ENCODE measurements at regions not wholly inside any gene's neighbourhood (a gene's known extent, or its start where the extent isn't known, plus 50 kb on each side); places are given as distances from the start of the nearest gene placed in this dataset.

DNA sequence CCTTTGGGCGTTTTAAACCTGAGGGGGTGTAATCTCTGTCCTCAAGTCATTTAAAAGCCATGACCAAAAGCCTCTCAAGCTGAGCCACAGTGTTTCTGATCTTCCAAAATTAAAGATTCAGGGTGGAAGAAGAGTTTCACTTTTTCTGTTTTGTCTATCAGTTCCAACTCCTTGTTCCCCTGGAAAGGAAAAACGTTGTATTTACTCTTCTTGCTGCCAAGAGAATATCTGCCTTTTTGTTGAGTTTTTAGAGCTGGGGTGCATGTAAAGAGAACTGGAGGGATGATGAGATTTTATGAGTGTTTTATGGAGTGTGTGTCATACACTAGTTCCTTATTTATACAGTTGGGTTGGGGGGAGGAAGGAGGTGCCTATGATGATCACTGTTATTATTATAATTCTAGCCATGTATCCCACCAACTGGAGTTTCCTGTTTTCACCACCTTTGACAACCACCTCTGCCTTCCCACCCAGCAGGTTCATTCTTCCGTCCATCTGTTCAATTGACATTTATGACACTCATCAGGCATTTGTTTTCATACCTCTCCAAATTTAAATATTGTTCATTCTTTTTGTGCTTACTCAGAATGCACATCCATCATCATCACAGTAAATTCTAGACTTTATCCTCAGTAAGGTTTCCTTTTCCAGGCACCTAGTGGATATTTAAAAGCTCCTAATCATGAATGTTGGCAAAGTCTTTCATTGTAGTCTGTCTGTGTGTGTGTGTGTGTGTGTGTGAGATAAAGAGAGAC lies 97.9 kb upstream of the MPDZ start:
- H3K36me3 Mint-ChIP-seq (ENCODE audit: low read depth, unreplicated experiment), result no peaks in the 10 kb centered on the region
- no peak for TF ChIP-seq CTCF (IDR thresholded peaks at IDR 0.05; ENCODE audit: unreplicated experiment)
- H3K4me1 Mint-ChIP-seq (ENCODE audit: unreplicated experiment), result no peaks in the 10 kb centered on the region
- DNase-seq (ENCODE audit: low spot score), result no peak
- H3K4me3 Mint-ChIP-seq (ENCODE audit: unreplicated experiment), result no peak overlapping the region
- peaks cover 3% of the 10 kb centered on the region for H3K27me3 Mint-ChIP-seq (ENCODE audit: unreplicated experiment)
- H3K9me3 Mint-ChIP-seq (ENCODE audit: unreplicated experiment), result no peaks in the 10 kb centered on the region
- H3K27ac Mint-ChIP-seq (ENCODE audit: unreplicated experiment), result no peak overlapping the region

DNA sequence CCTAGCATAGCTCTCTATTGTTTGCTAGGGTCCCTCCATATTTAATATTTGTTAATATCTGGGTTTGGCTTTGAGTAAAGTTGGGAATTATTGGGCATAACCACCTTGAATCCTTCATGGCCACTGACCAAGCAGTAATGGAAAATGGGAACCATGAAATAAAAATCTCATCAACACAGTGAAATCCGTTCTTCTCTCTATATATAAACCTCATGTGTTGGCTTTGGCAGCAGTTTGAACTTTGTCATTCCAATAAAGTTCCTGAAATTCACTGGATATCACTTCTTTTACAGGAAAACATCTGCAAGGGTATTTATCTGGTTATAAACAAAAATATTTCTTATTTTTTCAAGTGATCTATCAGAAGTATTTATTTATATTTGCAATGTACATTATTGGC lies 93.0 kb upstream of the MPDZ start:
- H3K9me3 Mint-ChIP-seq (ENCODE audit: unreplicated experiment), result no peaks in the 10 kb centered on the region
- H3K36me3 Mint-ChIP-seq (ENCODE audit: low read depth, unreplicated experiment), result no peaks in the 10 kb centered on the region
- peaks cover 6% of the 10 kb centered on the region for H3K4me1 Mint-ChIP-seq (ENCODE audit: unreplicated experiment)
- H3K27me3 Mint-ChIP-seq (ENCODE audit: unreplicated experiment), result peaks cover 3% of the 10 kb centered on the region
- no peak for TF ChIP-seq CTCF (IDR thresholded peaks at IDR 0.05; ENCODE audit: unreplicated experiment)
- DNase-seq (ENCODE audit: low spot score), result no peak
- H3K27ac Mint-ChIP-seq (ENCODE audit: unreplicated experiment), result peak overlapping the region; percentile 6
- H3K4me3 Mint-ChIP-seq (ENCODE audit: unreplicated experiment), result no peak overlapping the region

GRCh38 chr9:13369431-13369830 lies 89.9 kb upstream of the MPDZ start:
- peaks cover 6% of the 10 kb centered on the region for H3K4me1 Mint-ChIP-seq (ENCODE audit: unreplicated experiment)
- no peak overlapping the region for H3K4me3 Mint-ChIP-seq (ENCODE audit: unreplicated experiment)
- H3K9me3 Mint-ChIP-seq (ENCODE audit: unreplicated experiment), result no peaks in the 10 kb centered on the region
- no peak overlapping the region for H3K27ac Mint-ChIP-seq (ENCODE audit: unreplicated experiment)
- no peaks in the 10 kb centered on the region for H3K36me3 Mint-ChIP-seq (ENCODE audit: low read depth, unreplicated experiment)
- DNase-seq (ENCODE audit: low spot score), result no peak
- no peak for TF ChIP-seq CTCF (IDR thresholded peaks at IDR 0.05; ENCODE audit: unreplicated experiment)
- H3K27me3 Mint-ChIP-seq (ENCODE audit: unreplicated experiment), result no peaks in the 10 kb centered on the region

DNA sequence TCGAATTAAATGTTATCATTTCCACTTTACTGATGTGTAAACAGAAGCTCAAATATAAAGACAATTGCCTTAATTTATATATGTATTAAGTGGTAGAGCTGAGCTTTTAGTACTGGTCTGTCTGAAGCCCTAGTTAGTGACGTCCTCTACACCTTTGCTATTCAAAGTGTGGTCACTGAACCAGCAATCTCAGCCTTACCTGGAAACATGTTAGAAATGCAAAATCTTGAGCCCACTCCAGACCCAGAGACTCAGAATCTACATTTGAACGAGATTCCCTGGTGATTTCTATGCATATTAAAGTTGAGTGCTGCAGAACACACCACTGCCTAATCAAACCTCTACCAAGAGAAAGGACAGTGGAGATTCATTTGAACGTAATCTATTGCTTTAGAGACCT lies 88.3 kb upstream of the MPDZ start:
- Mint-ChIP-seq H3K4me3 (ENCODE audit: unreplicated experiment) (no peak overlapping the region), H3K27ac (ENCODE audit: unreplicated experiment) (no peak overlapping the region), H3K9me3 (ENCODE audit: unreplicated experiment) (no peaks in the 10 kb centered on the region), H3K4me1 (ENCODE audit: unreplicated experiment) (peaks cover 6% of the 10 kb centered on the region), H3K36me3 (ENCODE audit: low read depth, unreplicated experiment) (no peaks in the 10 kb centered on the region), H3K27me3 (ENCODE audit: unreplicated experiment) (no peaks in the 10 kb centered on the region)
- no peak for TF ChIP-seq CTCF (IDR thresholded peaks at IDR 0.05; ENCODE audit: unreplicated experiment)
- DNase-seq (ENCODE audit: low spot score), result no peak

GRCh38 chr9:13364271-13365000 lies 84.9 kb upstream of the MPDZ start:
- TF ChIP-seq CTCF (IDR thresholded peaks at IDR 0.05; ENCODE audit: unreplicated experiment), result no peak
- no peak overlapping the region for H3K4me3 Mint-ChIP-seq (ENCODE audit: unreplicated experiment)
- H3K9me3 Mint-ChIP-seq (ENCODE audit: unreplicated experiment), result no peaks in the 10 kb centered on the region
- DNase-seq (ENCODE audit: low spot score), result no peak
- no peaks in the 10 kb centered on the region for H3K27me3 Mint-ChIP-seq (ENCODE audit: unreplicated experiment)
- H3K27ac Mint-ChIP-seq (ENCODE audit: unreplicated experiment), result no peak overlapping the region
- H3K36me3 Mint-ChIP-seq (ENCODE audit: low read depth, unreplicated experiment), result no peaks in the 10 kb centered on the region
- peaks cover 2% of the 10 kb centered on the region for H3K4me1 Mint-ChIP-seq (ENCODE audit: unreplicated experiment)

Data from endothelial cell (in vitro differentiated cells).